ENCODE measurements at regions not wholly inside any gene's neighbourhood (a gene's known extent, or its start where the extent isn't known, plus 50 kb on each side); places are given as distances from the start of the nearest gene placed in this dataset.

DNA sequence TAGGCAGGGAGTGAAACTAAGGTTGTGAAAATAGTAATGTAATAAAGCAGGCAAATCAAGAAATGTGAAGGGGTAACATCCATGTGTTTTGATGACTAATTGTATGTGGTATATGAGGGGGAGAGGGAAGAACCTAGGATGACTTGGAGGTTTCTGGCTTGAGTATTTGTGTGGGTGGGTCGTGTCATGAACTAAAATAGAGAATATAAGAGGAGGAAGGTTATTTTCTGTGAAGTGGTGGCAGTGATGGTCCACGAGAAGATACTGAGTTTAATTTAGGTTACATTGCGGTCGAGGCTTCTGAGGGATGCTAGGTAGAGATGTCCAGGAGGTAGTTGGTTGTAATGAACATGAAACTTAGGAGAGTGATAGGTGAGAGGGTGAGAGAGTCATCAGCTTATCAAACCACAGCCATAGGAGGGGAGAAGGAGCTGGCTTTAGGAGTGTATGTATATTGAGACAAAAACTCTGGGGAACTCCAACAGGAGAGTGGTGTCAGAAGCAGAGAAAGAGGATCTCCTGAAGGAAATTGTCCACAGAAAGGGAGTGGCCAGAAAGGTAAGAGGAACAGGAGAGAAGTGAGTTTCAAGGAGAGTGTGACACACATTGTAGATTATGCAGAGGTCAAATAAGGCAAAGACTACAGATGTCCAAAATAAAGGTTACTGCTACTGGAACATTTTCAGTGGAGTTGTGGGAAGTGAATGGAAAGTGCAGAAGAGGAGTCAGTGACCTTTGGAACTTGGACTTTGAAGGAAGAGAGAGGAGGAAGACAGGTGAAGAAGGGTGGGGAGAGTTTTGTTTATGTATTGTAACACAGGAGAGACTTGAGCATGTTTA, 89.0 kb upstream of the MACF1 start:
- DNase-seq (ENCODE audit: extremely low spot score): no peak
- CTCF ChIA-PET: interaction anchor here (1.3 to 1.5 kb wide), 3 partner anchors 8 to 77 kb away, joined by 3 to 7 read pairs (median 4); no protein-coding TSS in a partner anchor

DNA sequence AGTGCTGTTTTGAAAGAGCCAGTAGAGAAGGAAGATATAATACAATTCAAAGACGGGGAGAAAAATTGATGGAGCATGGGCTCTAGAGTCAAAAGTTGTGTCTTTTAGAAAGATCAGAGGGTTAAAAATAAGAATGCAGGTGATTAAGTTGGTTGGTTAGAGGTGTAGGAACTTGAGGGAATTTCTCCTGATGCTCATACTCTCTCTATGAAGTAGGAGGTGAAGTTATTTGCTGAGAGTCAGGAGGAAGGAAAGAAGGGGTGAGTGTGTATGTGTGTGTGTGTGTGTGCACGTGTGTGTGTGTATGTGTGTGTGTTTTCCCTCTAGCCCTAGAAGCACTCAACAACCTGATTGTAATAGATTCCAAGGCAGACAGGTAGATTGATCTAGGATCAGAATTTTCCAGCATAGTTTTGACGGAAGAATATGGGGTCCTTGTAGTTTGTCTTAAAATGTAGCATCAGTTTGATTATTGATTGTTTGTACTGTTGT, 88.3 kb upstream of the MACF1 start:
- CTCF ChIA-PET: interaction anchor here (1.3 kb wide), 3 partner anchors 24 to 77 kb away, joined by 3 to 4 read pairs (median 3); no protein-coding TSS in a partner anchor
- DNase-seq (ENCODE audit: extremely low spot score): no peak
- TF ChIP-seq, protein P1, sequence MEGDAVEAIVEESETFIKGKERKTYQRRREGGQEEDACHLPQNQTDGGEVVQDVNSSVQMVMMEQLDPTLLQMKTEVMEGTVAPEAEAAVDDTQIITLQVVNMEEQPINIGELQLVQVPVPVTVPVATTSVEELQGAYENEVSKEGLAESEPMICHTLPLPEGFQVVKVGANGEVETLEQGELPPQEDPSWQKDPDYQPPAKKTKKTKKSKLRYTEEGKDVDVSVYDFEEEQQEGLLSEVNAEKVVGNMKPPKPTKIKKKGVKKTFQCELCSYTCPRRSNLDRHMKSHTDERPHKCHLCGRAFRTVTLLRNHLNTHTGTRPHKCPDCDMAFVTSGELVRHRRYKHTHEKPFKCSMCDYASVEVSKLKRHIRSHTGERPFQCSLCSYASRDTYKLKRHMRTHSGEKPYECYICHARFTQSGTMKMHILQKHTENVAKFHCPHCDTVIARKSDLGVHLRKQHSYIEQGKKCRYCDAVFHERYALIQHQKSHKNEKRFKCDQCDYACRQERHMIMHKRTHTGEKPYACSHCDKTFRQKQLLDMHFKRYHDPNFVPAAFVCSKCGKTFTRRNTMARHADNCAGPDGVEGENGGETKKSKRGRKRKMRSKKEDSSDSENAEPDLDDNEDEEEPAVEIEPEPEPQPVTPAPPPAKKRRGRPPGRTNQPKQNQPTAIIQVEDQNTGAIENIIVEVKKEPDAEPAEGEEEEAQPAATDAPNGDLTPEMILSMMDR (IDR thresholded peaks at IDR 0.05; ENCODE audit: control extremely low read depth, extremely low read depth, low read depth, missing control alignments): no peak
- POLR2A ChIA-PET: no interaction called here

More for the DNA sequence above, 89.0 kb upstream of the MACF1 start:
- TF ChIP-seq, protein P1 (IDR thresholded peaks at IDR 0.05; ENCODE audit: control extremely low read depth, extremely low read depth, low read depth, missing control alignments): no peak
- POLR2A ChIA-PET: no interaction called here

DNA sequence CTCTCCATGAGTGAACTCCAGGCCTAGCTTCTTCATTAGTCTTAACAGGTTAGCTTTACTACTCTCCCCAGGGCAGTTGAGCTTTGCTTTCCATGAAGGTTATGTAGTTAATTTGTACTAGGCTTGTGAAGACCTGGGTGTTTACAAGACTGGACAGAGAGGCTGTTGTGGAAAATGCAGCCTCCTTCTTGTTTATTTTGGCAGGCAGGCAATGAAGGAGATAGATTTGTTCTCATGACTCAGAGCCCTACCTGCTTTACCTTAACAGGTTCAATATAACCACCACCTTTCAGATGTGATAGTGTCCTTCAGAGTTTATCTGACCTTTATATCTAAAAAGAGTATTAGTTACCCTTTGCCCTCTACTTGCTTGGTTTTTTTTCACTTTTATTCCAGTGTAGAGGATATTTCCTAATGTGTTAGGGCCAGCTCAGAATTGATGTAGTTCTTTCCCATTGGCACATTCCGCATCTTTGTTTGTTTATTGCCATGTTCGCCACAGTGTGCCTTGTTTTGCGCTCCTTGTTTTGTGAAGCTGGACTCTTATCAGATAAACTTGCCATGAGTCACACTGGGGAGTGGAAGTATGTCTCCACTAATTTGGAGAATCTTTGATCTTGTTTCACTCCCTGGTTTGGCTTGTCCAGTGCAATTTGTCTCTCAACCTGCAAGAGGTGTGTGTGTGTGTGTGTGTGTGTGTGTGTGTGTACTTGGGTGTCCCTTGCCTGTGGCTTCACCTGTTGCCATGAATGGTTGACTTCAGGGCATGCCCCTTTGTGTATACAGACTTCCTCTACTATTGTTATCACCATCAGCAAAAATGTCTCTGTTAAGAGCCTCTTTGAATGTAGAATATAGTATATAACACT, 87.4 kb upstream of the MACF1 start:
- CTCF ChIA-PET: interaction anchor here (0.9 to 1.3 kb wide), 3 partner anchors 25 to 75 kb away, joined by 3 to 4 read pairs (median 4); no protein-coding TSS in a partner anchor
- POLR2A ChIA-PET: no interaction called here
- TF ChIP-seq, protein P1 (IDR thresholded peaks at IDR 0.05; ENCODE audit: control extremely low read depth, extremely low read depth, low read depth, missing control alignments): no peak
- no peak for DNase-seq (ENCODE audit: extremely low spot score)

DNA sequence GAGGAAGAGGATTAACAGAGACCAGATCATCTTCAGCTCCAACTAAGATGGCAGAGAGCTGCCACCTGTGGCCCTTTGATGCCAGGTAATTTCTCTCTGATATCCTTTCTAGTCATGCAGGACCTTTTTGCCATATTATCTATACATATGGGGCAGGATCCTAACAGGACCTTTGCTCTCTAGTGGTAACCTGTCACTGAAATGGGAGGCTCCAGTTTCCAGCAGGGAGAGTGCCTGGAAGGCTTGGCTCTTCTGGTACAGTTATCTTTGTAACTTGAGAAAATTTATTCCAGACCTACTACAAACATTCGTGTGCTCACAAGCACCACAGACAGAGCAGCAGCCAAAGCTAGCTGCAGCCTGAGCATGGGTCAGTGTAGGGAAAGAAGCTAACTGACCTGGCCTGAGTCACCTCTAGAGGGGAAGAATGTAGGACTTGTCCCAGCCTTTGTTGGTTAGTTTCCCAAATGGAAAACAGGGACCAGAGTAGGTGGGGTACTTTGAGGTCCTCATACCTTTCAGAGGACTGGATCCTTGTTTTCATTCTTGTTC, 86.5 kb upstream of the MACF1 start:
- no peak for DNase-seq (ENCODE audit: extremely low spot score)
- TF ChIP-seq, protein P1 (IDR thresholded peaks at IDR 0.05; ENCODE audit: control extremely low read depth, extremely low read depth, low read depth, missing control alignments): no peak
- ChIA-PET CTCF (interaction anchor here (0.9 to 1.2 kb wide), 2 partner anchors 22 to 74 kb away, joined by 4 read pairs; no protein-coding TSS in a partner anchor), POLR2A (no interaction called here)

DNA sequence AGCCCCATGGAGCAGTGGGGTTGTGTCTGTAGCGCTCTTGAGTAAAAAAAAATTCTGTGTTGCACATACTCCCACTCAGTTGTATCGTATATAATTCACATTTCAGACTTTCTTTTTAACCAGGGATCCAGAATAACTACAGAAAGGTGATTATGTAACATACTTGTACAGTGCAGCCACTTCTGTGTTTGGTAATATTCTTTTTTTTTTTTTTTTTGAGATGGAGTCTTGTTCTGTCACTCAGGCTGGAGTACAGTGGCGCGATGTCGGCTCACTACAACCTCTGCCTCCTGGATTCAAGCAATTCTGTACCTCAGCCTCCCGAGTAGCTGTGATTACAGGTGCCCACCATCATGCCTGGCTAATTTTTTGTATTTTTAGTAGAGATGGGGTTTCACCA, 82.4 kb upstream of the MACF1 start:
- ChIA-PET POLR2A (no interaction called here), CTCF (interaction anchor here (1.0 to 1.5 kb wide), 2 partner anchors 13 to 23 kb away, joined by 3 to 4 read pairs; no protein-coding TSS in a partner anchor)
- TF ChIP-seq, protein P1 (IDR thresholded peaks at IDR 0.05; ENCODE audit: control extremely low read depth, extremely low read depth, low read depth, missing control alignments): no peak

DNA sequence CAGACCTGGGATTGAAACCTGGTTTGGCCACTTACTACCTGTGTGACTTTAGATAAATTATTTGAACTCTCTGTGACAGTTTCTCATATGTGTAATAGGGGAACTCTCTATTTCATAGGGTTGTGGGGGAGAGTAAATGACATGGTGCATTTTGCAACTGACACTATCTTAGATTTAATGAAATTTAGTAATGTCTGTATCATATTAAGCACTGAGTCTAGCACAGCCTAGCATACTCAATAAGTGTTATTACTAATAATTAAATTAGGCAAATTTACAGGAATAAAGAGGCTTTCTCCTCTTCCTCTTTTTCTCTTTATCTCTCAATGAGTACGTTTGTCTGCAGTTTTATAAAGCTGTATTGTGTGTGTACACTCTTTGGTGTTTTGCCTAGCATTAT, 80.2 kb upstream of the MACF1 start:
- ChIA-PET POLR2A (no interaction called here), CTCF (interaction anchor here (1.5 to 2.1 kb wide), 2 partner anchors 68 to 134 kb away, joined by 4 read pairs; no protein-coding TSS in a partner anchor)
- no peak for DNase-seq (ENCODE audit: extremely low spot score)
- TF ChIP-seq, protein P1 (IDR thresholded peaks at IDR 0.05; ENCODE audit: control extremely low read depth, extremely low read depth, low read depth, missing control alignments): no peak

More for the DNA sequence above, 82.4 kb upstream of the MACF1 start:
- no peak for DNase-seq (ENCODE audit: extremely low spot score)

All from GM10248 (cell line).